ENCODE measurements at regions not wholly inside any gene's neighbourhood (a gene's known extent, or its start where the extent isn't known, plus 50 kb on each side); places are given as distances from the start of the nearest gene placed in this dataset.
"Not testable (repeated sequence)": the region's sequence is repeated elsewhere in the genome, so short reads cannot be mapped to it uniquely, and the experiment has no call there.

DNA sequence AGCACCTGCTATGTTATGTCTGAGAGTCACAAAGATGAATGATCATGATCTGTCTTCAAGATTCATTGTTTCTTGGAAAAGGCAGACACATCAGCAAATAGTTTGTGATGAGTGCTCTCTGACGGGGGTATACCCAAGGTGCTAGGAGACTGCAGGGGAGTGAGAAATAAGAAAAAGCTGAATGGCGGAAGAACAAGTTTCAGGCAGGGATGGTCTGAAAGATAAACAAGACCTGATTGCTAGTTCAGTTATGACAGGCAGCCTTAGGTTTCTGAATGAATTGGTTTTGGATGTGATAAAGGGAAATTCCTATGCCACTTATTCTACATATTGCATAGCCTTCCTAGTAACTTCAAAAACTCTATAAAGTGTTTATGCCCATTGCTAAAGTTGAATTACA is 327.0 kb upstream of the DKK2 start:
- TF ChIP-seq, protein P1, sequence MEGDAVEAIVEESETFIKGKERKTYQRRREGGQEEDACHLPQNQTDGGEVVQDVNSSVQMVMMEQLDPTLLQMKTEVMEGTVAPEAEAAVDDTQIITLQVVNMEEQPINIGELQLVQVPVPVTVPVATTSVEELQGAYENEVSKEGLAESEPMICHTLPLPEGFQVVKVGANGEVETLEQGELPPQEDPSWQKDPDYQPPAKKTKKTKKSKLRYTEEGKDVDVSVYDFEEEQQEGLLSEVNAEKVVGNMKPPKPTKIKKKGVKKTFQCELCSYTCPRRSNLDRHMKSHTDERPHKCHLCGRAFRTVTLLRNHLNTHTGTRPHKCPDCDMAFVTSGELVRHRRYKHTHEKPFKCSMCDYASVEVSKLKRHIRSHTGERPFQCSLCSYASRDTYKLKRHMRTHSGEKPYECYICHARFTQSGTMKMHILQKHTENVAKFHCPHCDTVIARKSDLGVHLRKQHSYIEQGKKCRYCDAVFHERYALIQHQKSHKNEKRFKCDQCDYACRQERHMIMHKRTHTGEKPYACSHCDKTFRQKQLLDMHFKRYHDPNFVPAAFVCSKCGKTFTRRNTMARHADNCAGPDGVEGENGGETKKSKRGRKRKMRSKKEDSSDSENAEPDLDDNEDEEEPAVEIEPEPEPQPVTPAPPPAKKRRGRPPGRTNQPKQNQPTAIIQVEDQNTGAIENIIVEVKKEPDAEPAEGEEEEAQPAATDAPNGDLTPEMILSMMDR (conservative IDR thresholded peaks at IDR 0.05) = no peak
- H3K27ac ChIP-seq = no peak overlapping the region

DNA sequence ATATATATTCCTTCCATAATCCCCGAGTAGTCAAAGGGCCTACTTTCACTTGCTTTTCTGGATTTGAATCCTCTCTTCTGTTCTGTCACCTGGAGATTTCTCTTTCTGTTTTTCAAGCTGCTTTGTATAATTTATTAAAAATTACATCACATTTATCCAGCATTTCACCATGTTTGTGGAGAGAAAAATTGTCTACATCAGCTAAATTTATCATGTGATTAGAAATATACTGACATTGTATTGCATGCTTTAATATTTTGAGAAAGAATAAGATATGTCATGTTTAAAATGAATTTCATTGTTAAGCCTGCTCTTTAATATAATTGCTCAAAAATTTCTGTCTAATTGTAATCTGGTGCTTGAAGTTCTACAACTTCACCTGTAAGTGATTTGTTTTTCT is 323.1 kb upstream of the DKK2 start:
- TF ChIP-seq, protein P1 (conservative IDR thresholded peaks at IDR 0.05) = no peak

DNA sequence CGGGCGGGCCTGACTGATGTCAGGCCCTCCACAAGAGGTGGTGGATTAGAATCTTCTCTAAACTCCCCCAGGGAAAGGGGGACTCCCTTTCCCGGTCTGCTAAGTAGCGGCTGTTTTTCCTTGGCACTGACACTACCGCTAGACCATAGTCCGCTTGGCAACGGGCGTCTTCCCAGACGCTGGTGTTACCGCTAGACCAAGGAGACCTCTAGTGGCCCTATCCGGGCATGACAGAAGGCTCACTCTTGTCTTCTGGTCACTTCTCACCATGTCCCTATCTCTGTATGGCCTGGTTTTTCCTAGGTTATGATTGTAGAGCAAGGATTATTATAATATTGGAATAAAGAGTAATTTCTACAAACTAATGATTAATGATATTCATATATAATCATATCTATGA is 318.2 kb upstream of the DKK2 start:
- not testable (repeated sequence) for H3K27ac ChIP-seq
- TF ChIP-seq, protein P1 (conservative IDR thresholded peaks at IDR 0.05) = peak; percentile 16; the same call in 1 of the 2 replicates

More for the DNA sequence above, 323.1 kb upstream of the DKK2 start:
- H3K27ac ChIP-seq = no peak overlapping the region

DNA sequence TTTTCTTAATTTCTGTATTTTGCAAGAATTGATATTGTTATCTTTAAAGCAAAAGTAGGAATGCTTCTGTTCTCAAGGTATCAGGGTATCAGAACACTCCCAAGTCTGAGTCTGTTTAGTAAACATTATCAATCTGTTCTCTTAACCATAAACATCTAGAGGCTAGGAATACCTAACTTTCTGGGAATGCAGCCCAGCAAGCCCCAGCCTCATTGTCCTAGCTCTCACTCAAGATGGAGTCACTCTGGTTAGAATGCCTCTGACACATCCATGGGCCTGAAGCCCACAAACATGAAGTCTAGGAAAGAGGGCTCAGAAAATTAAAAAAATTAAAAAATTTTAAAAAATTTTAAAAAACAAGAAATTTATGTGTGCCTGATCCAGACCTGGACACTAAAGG is 315.1 kb upstream of the DKK2 start:
- TF ChIP-seq, protein P1 (conservative IDR thresholded peaks at IDR 0.05) = no peak
- H3K27ac ChIP-seq = no peak overlapping the region

DNA sequence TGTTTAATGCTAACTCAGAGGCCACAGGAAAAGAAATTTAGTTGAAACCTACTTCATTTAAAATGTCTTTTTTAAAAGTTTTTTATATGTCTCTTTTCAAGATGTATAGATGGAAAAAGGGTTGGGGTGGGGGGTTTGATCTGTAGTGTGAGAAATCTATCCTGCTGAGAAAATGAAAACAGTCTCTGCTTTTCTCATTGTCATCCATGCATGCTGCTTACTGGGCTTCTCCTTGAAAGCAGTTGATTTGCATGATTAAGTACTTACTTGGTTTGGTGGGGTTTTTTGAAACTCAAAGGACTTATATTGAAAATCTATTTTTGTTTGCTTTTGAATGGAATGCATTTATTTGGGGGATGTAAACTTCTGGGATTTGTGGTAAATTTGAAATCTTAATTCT is 313.6 kb upstream of the DKK2 start:
- no peak overlapping the region for H3K27ac ChIP-seq
- TF ChIP-seq, protein P1 (conservative IDR thresholded peaks at IDR 0.05) = no peak

DNA sequence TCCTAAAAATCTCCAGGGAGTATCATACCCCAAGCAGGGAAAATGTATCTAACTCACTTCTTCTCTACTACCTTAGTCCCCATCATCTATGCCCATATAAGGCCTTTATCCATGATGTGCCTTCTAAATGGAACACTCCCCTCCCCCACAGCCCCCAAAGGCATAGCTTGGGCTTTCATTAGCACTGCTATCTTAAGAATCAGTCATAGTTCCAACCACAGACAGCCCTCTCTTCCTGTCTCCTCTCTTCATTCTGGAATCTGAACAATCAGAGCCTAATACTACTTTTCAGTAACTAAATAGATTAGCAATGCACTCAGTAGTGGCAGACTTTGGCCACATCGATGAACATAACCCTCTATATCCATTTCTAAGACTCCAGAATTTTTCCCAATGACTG is 313.2 kb upstream of the DKK2 start:
- no peak overlapping the region for H3K27ac ChIP-seq
- TF ChIP-seq, protein P1 (conservative IDR thresholded peaks at IDR 0.05) = no peak

DNA sequence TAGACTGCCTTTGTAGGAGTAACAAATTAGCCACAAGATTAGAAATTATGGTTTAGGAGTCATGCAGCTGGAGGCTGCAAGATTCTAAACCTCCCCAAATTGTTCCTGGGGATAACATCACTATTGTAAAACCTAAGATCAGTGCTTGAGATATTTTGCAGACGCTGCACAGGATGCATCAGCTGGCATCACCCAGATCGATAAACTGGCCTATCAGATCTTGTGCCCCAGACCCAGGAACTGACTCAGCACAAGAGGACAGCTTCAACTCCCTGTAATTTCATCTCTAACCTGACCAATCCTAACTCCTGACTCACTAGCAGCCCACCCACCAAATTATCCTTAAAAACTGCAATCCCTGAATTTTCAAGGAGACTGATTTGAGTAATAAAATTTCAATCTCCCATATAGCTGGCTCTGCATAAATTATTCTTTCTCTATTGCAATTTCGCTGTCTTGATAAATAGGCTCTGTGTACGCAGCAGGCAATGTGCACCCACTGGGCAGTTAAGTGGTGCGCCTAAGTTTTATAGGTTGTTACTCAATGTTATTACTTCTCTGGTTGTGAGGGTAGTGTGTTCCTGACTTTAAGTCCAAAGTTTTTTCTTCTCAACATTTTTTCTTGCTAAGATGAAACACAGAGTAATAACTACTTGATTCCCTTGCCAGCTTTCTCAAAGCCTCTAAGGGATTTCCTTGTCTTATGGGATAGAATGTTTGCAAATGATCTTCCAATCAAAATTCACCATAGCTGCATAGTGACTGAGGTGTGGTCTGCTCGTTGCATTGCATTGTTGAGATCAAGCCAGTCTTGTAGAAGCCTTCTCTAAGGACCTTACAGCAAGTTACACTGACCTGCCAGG is 312.3 kb upstream of the DKK2 start:
- TF ChIP-seq, protein P1 (conservative IDR thresholded peaks at IDR 0.05) = no peak

More for the DNA sequence above, 312.3 kb upstream of the DKK2 start:
- no peak overlapping the region for H3K27ac ChIP-seq
